HG03108 (cell line): ENCODE measurements at regions not wholly inside any gene's neighbourhood (a gene's known extent, or its start where the extent isn't known, plus 50 kb on each side); places are given as distances from the start of the nearest gene placed in this dataset.

Experiments
- ATAC-seq: cut with Tn5 transposase; IDR thresholded peaks from one replicate; pipeline ENCODE4 v1.9.1; 2021; ENCODE audit warnings: moderate library complexity; ENCODE audit not compliant: unreplicated experiment

DNA sequence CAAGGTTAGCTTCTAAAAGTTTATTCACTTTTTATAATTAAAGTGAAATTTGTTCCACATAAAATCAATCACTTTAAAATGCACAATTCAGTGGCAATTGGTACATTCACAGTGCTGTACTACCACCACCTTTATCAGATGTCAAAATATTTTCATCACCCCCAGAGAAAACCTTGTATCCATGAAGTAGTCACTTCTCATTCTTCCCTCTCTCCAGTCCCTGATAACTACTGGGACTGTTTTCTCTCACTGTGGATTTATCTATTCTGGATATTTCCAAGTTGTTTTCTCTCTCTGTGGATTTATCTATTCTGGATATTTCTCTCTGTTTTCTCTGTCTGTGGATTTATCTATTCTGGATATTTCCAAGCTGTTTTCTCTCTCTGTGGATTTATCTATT, 435.4 kb upstream of the CNTNAP2 start:
- no peak for ATAC-seq

DNA sequence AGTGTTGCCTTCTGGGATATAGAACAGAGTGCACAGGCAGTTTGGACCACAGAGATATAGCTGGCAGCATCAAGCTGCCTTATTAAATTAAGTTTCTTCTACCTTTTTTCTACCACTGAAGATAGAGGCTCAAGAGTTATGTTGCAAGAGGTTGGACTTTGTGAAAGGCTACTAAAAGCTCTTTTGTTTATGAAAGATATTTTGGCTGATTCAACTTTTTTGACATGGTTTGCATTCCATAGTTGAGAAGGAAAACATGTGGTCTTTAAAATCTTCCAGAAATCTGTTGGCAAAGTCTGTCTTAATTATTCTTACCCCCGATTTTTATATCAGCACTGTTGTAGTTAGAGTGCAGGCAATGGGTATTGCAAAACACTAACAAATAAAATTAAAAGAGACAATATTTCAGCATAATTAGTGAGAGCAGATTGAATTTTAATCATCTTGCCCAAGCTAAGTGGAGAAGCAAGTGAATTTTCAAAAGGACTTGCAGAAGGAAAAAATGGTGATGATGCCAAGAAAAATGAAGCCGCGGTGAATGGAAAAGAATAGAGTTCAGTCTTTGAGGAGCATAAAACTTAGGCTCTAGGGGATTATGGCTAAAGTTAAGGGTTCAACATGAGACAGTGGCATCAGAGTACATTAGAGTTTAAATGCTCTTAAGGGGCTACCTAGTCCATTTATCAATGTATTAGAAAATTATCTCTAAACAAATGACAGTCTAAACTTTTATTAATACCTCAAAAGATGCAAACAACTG, 450.9 kb upstream of the CNTNAP2 start:
- ATAC-seq, result no peak

DNA sequence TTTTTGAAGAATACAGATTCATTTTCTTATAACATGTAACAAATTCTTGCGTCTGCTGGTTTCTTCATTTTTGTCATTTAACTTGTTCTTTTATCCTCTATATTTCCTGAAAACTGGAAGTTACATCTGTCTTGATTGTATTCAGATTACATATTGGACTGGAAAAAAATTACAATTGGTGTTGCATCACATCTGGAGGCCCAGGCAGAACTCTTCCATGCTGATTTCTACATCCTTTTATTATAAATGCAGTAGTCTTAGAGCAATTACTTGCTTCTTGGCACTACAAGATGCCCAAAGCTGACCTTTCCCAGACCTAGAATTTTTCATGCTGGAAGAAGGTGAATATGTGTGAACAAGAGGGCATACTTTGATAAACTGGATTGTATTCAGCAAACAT, 460.9 kb upstream of the CNTNAP2 start:
- ATAC-seq, result no peak

DNA sequence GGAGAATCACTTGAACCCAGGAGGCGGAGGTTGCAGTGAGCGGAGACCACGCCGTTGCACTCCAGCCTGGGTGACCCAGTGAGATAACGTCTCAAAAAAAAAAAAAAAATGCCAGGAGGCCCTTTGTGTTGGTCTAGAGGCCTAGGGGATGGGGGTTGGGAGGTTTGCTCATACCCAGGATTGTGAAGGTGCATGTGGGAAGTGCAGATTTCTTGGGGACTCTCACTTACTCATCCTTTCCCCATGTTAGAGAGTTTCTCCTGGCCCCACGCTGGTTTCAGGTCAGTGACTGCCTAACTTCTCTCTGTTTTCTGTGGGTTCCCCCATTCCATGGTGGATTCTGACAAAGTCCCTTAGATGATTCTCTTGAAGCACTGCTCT, 471.5 kb upstream of the CNTNAP2 start:
- no peak for ATAC-seq

DNA sequence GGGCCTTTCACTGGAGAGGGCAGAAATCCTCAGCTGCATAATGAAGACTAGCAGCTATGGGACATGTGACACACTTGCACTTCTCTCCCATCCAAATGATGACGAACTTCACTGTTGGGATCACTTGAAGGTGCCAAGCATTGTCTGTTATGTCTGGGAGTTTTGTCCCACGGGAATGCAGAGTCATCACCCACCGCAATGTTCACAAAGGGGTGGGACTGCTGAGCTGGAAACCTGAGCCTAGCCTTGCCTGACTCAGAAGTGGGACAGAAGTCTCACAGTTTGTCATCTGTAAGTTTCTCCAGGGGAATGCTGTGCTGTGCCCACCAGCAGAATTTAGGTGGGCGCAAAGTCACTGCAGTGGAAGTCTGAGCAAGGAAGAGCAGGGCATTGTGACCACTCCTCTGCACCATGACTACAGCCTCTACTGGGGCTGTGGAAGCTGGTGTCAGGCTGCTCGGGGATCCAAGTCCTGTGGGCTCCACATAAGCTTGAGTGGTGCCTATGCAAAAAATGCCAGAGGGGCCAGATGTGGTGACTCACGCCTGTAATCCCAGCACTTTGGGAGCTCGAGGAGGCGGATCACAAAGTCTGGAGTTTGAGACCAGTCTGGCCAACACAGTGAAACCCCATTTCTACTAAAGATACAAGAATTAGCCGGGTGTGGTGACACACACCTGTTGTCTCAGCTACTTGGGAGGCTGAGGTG, 472.0 kb upstream of the CNTNAP2 start:
- ATAC-seq, result no peak

DNA sequence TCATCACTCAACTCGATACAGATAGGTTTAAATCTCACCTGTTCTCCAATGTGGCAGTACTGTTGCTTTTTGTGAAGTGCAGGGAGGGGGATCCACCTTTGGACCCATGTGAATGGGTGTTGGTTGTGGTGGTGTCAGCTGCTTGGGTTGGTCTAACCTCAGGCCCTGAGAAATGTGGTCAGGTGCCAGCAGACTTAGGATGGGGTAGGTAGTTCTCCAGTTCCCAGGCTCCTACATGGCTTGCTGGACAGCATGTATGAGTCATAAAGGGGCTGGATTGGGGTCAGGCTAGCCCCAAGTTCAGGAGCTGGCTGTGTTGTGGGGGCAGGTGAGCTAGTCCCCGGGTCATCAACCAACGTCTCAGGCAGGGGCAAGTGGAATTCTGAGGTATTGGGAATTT, 472.6 kb upstream of the CNTNAP2 start:
- no peak for ATAC-seq

DNA sequence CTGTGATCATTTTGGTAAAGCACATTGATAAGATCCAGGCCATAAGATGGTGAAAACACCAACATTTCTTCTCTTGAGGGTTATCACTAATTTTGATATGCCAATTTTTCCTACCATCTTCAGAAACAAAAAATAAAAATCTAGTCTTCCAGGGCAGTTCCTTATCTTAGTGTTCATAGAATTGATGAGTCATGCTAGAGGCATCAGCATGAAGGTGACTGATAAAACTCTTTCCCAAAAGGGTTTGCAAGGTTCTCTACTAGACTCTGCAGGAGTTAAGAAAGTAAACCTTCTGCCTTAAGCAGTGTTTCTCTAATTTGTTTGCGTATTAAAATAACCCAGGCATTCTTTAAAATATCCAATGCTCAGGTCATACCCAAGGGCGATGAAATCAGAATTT, 483.1 kb upstream of the CNTNAP2 start:
- no peak for ATAC-seq

DNA sequence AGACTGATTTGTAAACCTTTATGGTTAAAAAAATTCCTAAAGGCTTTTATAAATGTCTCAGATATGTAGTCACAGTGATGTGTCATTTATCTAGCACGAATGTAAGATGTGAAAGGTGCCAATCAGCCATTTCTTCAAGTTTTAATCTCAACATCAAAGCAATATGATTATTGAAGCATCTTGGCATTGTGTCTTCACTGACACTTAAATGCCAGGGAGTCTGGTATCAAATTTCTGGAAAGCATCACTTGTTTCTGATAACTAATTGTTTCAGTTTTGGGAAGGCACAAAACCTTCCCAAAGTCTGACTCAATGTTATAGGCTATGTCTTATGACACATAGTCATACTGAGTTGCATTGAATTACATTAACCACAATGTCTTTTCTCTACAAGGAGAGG, 492.0 kb upstream of the CNTNAP2 start:
- no peak for ATAC-seq

DNA sequence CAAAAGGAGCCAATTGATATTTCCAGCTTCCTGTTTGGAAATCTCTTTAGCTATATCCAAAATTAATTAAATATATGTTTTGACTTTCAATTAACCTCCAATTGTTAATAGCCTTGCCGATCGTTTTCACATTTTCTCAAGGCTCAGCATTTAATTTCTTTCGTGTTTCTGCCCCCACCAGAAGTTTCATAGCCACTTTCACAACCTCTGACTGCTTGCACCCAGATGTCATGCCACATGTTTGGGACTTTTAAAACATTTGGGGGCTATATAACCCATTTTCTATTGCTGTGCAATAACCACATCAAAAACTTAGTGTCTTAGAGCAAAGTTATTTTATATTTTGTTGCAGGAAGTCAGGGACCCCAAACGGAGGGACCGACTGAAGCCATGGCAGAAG, 510.6 kb upstream of the CNTNAP2 start:
- no peak for ATAC-seq

DNA sequence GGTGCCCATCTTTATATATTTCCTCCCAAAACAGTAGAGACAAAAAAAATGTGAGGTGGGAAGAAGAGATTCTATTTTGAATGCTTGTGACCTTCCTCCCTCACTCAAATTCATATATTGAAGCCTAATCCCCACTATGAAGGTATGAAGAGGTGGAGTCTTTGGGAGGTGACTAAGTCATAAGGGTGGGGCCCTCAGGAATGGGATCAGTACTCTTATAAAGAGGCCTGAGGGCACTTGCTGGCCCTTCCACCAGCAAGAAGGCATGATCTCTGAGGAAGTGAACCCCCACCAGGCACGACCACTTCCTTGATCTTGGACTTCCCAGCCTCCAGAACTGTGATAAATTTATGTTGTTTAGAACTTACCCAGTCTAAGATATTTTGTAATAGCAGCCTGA, 517.2 kb upstream of the CNTNAP2 start:
- no peak for ATAC-seq

DNA sequence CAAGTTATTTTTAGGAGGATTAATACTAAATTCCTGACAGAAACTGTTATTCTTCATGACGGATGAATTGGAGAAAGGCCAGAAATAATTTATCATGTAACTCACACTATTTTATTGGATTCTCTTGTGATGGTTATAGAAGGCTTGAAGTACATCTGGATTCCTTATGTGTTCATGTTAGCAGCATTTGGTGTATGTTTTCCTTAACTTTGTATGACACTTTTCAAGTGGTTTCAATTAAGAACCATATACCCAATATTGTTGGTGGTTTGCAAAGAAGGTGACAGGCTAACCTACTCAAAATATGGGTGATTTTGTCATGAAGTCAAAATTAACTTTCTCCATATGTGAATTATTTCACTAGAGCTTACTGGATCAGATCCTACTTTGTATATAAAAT, 532.2 kb upstream of the CNTNAP2 start:
- no peak for ATAC-seq

DNA sequence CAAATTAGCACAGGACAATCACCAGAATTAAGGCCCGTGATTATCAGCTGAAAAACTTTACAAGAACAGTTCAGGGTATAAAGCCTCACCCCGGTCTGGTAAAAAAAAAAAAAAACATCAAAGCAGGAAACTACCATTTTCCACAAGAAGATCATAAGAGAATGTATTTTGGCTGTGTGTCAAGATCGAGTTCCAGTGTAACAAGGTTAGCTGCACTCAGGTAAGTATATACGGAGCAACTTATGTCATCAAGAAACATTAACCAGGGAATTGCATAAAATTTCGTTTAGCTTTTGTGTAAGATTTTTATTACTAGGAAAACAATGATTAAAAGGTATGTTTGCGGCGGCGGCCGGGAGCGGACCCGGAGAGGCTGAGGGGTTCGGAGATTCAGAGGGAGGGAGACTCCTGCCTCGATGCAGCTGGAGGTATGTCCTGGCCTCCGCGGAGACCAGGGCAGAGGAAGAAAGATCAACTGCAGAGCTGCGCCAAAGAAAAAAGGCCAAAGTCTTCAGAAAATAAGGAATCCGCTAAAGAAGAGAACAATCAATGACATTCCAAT, 533.8 kb upstream of the CNTNAP2 start:
- no peak for ATAC-seq

DNA sequence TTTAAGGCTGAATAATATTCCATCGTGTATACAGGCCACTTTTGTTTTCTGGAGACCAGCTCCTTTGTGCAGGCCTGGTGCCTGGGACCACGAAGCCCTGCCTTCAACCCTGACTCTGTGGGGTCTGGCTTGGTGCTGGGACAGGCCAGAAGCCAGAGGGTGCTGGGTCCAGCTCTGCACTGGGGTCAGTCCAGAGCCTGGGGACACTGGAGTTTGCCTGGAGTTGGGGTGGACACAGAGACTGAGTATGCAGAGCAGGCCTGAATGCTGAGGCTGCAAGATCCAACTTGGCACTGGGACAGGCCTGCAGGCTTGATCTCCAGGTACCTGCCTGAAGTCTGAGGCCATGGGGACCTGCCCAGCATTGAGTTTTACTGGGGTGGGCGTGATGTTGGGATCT, 558.8 kb upstream of the CNTNAP2 start:
- ATAC-seq, result no peak

DNA sequence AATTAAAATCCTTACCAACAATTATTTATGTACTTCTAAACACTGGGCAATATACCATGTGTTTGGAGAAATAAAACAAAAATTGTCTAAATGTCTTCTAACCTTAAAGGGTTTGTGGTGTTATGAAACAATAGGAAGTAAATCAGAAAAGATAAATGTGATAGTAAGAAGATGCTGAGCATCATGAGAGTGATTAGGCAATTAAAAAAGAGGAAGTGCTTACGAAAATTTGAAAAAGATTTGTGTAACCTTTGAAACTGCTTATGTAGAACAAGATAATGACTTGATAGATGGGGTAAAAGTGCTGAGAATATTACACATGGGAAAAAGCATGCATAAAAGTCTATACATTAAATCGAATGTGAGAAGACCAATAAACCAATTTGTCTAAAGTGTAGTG, 573.4 kb upstream of the CNTNAP2 start:
- no peak for ATAC-seq

DNA sequence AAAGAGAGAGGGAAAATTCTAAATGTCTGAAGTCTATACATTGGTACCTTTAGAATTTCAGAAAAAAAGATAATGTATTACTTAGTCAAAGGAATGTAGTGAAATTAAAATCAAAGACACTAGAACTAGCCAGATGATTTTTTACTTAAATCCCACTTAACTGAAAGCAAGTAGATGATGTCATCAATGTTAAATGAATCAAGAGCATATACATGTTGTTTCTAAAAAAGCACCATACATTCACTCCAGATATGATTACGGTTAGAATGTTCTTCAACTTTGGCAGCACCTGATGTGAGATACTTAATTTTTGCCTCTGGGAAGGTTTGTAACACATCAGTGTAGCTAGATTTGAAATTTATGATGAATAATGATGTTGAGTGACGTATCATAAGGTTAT, 576.7 kb upstream of the CNTNAP2 start:
- no peak for ATAC-seq

DNA sequence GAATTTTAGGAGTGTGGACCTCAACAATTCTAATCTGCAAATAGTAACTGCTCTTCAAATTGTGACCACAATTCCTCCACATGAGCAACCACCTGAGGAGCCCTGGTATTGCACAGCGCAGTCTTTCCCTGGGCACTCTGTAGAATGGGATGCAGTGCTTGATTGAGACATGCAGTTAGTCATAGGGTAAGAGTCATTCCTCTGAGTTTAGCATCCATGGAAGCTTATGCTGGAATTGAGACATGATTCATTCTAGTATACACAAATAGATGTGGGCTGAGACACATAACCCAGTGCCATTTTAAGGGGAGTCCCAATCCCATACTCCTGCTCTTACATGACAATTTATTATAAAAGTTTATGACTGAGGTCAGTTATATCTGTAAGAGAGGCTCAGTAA, 582.3 kb upstream of the CNTNAP2 start:
- ATAC-seq, result no peak

DNA sequence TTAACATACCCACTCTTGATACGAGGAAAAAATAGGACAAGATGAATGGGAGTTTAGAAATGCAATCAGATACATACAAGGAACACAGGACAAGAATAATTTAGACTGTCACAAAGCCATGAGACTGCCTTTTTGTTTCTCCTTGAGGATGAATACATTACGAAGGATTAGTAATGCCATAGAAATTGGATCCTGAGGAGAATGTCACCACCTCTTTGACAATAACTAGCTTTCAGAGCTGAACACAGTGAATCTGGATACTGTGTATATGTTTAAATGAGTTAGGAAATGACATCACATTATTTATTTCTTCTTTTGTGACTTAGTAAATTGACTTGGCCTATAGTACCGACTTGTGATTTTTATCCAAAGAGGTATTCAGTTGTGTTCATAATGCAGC, 596.3 kb upstream of the CNTNAP2 start:
- ATAC-seq, result no peak

DNA sequence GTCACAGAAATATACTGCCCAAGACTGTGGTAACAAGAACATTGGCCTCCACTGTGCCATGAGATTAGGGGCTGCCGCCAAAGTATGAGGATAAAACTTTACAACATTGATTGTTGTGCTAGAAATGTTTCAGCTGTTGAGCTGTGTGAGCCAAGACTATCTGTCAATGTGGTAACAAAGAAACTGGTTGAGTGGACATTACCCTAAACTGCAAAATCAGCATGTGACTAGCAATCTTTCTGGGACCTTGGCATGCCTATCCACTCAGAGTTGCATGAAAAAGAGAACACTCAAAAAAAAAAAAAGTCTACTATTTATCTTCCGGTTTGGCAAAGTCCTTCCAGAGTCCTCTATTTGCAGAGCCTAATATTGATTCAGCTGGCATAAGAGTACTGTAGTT, 605.6 kb upstream of the CNTNAP2 start:
- ATAC-seq, result no peak

DNA sequence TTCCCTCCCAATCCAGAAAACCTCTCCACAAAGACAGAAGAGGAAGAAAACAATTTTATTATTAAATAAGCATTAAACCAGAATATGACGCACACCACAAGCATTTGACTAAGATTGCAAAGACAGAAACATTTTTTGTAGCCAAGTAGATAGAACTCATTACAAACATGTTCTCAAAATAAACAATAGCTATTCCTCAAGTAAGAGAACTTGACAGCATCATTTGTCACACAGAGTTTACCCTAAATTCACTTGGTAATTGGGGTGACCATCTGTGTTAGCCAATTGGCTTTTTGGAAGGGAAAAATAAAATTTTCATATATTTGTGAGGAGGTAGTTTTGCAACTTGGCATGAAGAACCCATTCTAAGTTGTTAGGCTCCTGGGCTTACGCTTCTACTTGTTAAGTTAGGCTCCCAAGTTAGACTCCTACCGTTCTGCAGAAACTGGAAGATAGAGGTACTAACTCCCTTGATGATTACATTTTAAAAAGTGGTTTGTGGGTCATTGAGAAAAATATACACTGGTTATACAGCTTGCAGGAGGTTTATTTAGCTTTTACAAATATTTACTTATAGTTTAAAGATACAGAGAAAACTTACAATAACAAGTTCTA, 618.6 kb upstream of the CNTNAP2 start:
- ATAC-seq, result no peak

DNA sequence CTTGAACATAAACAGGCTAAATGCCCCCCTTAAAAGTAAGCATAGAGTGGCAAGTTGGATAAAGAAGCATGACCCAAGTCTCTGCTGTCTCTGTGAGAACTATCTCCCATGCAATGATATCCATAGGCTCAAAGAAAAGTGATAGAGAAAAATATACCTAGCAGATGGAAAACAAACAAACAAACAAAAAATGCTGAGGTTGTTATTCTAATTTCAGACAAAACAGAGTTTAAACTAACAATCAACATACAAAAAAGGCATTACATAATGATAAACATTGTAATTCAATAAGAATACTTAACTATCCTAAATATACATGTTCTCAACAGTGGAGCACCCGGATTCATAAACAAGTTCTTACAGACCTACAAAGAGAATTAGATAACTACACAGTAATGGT, 626.2 kb upstream of the CNTNAP2 start:
- no peak for ATAC-seq

DNA sequence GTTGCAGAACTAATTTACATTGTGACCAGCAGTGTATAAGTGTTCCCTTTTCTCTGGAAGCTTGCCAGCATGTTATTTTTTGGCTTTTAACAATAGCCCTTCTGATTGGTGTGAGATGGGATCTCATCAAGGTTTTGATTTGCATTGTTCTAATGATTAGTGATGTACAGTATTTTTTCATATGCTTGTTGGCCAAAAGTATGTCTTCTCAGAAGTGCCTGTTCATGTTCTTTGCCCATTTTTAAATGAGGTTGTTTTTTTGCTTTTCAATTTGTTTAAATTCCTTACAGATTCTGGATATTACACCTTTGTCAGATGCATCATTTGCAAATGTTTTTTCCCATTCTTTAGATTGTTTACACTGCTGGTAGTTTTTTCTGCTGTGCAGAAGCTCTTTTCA, 627.0 kb upstream of the CNTNAP2 start:
- no peak for ATAC-seq

DNA sequence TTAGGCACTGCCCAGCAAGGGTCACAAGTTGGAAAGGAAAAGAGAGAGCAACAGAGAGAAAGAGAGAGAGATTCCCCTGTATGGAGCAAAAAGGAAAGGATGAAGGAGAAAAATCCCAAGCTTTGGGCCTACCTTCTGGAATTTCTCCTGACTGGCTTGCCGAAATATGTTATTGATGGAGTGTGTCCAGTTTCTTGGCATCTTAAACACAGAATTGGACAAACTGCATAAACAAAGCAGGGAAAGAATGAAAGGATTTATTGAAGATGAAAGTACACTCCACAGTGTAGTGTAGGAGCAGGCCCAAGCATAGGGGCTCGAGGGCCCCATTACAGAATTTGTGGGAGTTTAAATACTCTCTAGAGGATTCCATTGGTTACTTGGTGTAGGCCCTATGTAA, 627.8 kb upstream of the CNTNAP2 start:
- no peak for ATAC-seq
